OCI-LY7 (cell line): ENCODE measurements at regions not wholly inside any gene's neighbourhood (a gene's known extent, or its start where the extent isn't known, plus 50 kb on each side); places are given as distances from the start of the nearest gene placed in this dataset.

Experiments
- BruUV-seq: library from RNA; stranded (reverse); fragments of 400-500 nt; replicated peaks from 2 replicates; lab custom pipeline; 2021; lab: Mats Ljungman, UMichigan
- CTCF ChIA-PET: fragments of 300-600 bp; sonication (Branson Sonifier 250); formaldehyde crosslinking; loops from one replicate; lab custom pipeline; 2022; ENCODE audit warnings: antibody characterized with exemption; ENCODE audit not compliant: unreplicated experiment; lab: Charles Lee
- POLR2A ChIA-PET: fragments of 300-600 bp; sonication (Branson Sonifier 250); formaldehyde crosslinking; loops from one replicate; lab custom pipeline; 2022; ENCODE audit warnings: antibody characterized with exemption; lab: Charles Lee
- DNase-seq: peaks from one replicate; pipeline ENCODE4 v3.0.0-alpha.2; 2015; ENCODE audit warnings: low spot score
- H2AFZ ChIP-seq: fragments of 200-600 bp; sonication (generic), shearing (Covaris generic); 2 replicates; pipeline ENCODE4 v1.6.1; 2014; ENCODE audit warnings: mild to moderate bottlenecking, antibody characterized with exemption, low read length, moderate library complexity
- H3K27ac ChIP-seq: fragments of 200-600 bp; sonication (generic); 2 replicates; pipeline ENCODE4 v1.5.1; 2014; ENCODE audit warnings: mixed run types, low read depth, mild to moderate bottlenecking, moderate library complexity, low read length, inconsistent platforms; ENCODE audit not compliant: poor library complexity, severe bottlenecking
- H3K36me3 ChIP-seq: fragments of 200-600 bp; sonication (generic); 2 replicates; pipeline ENCODE4 v1.6.1; 2014; ENCODE audit warnings: mild to moderate bottlenecking, antibody characterized with exemption, low read length, moderate library complexity, mixed read lengths; ENCODE audit not compliant: insufficient read depth
- H3K4me1 ChIP-seq: fragments of 200-600 bp; sonication (generic); 2 replicates; pipeline ENCODE4 v1.5.1; 2014; ENCODE audit warnings: mild to moderate bottlenecking, low read length; ENCODE audit not compliant: insufficient read depth, poor library complexity, severe bottlenecking
- H3K4me2 ChIP-seq: fragments of 200-600 bp; sonication (generic); 2 replicates; pipeline ENCODE4 v1.6.1; 2014; ENCODE audit warnings: mild to moderate bottlenecking, low read length
- H3K4me3 ChIP-seq: fragments of 200-600 bp; sonication (generic); 2 replicates; pipeline ENCODE4 v1.5.1; 2014; ENCODE audit warnings: mild to moderate bottlenecking, low read depth, low read length; ENCODE audit not compliant: poor library complexity, severe bottlenecking
- H3K79me2 ChIP-seq: fragments of 200-600 bp; sonication (generic); 2 replicates; pipeline ENCODE4 v1.6.1; 2016; ENCODE audit warnings: low read depth, mild to moderate bottlenecking, low read length, moderate library complexity, mixed read lengths; ENCODE audit not compliant: insufficient read depth
- H3K9me2 ChIP-seq: fragments of 200-600 bp; sonication (generic); 2 replicates; pipeline ENCODE4 v1.6.1; 2016; ENCODE audit warnings: mild to moderate bottlenecking, low read length, mixed read lengths; ENCODE audit not compliant: insufficient read depth
- H3K9me3 ChIP-seq: fragments of 200-600 bp; sonication (generic); 2 replicates; pipeline ENCODE4 v1.6.1; 2014; ENCODE audit warnings: mild to moderate bottlenecking, mixed run types, low read length, mixed read lengths
- H4K20me1 ChIP-seq: fragments of 200-600 bp; sonication (generic); 2 replicates; pipeline ENCODE4 v1.6.1; 2014; ENCODE audit warnings: mild to moderate bottlenecking, antibody characterized with exemption, low read length, moderate library complexity, mixed read lengths; ENCODE audit not compliant: insufficient read depth
- EZH2phosphoT487 ChIP-seq: fragments of 200-600 bp; sonication (generic); IDR thresholded peaks from 2 replicates; pipeline ENCODE4 v1.6.1; 2018; ENCODE audit warnings: low read depth, borderline replicate concordance, mild to moderate bottlenecking, mixed run types, antibody characterized with exemption, low read length, moderate library complexity, mixed read lengths
- intact Hi-C: fragments of 100-400 bp; cut with micrococcal nuclease; formaldehyde crosslinking; loops from one replicate; pipeline ENCODE4 v1.10.0; 2022; ENCODE audit not compliant: unreplicated experiment
- TF ChIP-seq, protein P1 (sequence below): fragments of 200-600 bp; sonication (generic); conservative IDR thresholded peaks from 2 replicates; pipeline ENCODE4 v1.5.1; 2014; ENCODE audit warnings: mild to moderate bottlenecking, antibody characterized with exemption, low read length, moderate library complexity, mixed read lengths

GRCh38 chr6:76466286-76466685 lies 393.8 kb upstream of the IMPG1 start:
- Histone ChIP-seq H3K27ac (no peak overlapping the region), H3K4me3 (no peak overlapping the region), H3K4me1 (no peaks in the 10 kb centered on the region), H2AFZ (no peak overlapping the region), H3K4me2 (no peak overlapping the region), H3K36me3 (no peaks in the 10 kb centered on the region), H3K9me2 (no peaks in the 10 kb centered on the region), H4K20me1 (no peaks in the 10 kb centered on the region), H3K9me3 (no peaks in the 10 kb centered on the region), H3K79me2 (no peaks in the 10 kb centered on the region)
- TF ChIP-seq, protein P1, sequence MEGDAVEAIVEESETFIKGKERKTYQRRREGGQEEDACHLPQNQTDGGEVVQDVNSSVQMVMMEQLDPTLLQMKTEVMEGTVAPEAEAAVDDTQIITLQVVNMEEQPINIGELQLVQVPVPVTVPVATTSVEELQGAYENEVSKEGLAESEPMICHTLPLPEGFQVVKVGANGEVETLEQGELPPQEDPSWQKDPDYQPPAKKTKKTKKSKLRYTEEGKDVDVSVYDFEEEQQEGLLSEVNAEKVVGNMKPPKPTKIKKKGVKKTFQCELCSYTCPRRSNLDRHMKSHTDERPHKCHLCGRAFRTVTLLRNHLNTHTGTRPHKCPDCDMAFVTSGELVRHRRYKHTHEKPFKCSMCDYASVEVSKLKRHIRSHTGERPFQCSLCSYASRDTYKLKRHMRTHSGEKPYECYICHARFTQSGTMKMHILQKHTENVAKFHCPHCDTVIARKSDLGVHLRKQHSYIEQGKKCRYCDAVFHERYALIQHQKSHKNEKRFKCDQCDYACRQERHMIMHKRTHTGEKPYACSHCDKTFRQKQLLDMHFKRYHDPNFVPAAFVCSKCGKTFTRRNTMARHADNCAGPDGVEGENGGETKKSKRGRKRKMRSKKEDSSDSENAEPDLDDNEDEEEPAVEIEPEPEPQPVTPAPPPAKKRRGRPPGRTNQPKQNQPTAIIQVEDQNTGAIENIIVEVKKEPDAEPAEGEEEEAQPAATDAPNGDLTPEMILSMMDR: no peak
- TF ChIP-seq EZH2phosphoT487: no peak
- no peak for DNase-seq
- ChIA-PET CTCF (no interaction called here), POLR2A (interaction anchor here (0.5 kb wide), 1 partner anchor 928 kb away, joined by 3 read pairs; no protein-coding TSS in a partner anchor)
- intact Hi-C loops: no loop called here
- no TSS peak for BruUV-seq

- DNase-seq: no peak
- H3K79me2 ChIP-seq: no peaks in the 10 kb centered on the region
- no peaks in the 10 kb centered on the region for H4K20me1 ChIP-seq
- ChIA-PET CTCF (no interaction called here), POLR2A (no interaction called here)
- H3K36me3 ChIP-seq: no peaks in the 10 kb centered on the region
- no peak for TF ChIP-seq EZH2phosphoT487
- TF ChIP-seq, protein P1: no peak
- H3K4me2 ChIP-seq: no peak overlapping the region
- intact Hi-C loops: no loop called here
- H3K4me3 ChIP-seq: no peak overlapping the region
- no TSS peak for BruUV-seq
- H3K27ac ChIP-seq: no peak overlapping the region
- no peaks in the 10 kb centered on the region for H3K9me3 ChIP-seq
- H3K4me1 ChIP-seq: no peaks in the 10 kb centered on the region
- H3K9me2 ChIP-seq: no peaks in the 10 kb centered on the region
- no peak overlapping the region for H2AFZ ChIP-seq
These were observed 392.9 kb upstream of the IMPG1 start for GRCh38 chr6:76465410-76465809.

DNA sequence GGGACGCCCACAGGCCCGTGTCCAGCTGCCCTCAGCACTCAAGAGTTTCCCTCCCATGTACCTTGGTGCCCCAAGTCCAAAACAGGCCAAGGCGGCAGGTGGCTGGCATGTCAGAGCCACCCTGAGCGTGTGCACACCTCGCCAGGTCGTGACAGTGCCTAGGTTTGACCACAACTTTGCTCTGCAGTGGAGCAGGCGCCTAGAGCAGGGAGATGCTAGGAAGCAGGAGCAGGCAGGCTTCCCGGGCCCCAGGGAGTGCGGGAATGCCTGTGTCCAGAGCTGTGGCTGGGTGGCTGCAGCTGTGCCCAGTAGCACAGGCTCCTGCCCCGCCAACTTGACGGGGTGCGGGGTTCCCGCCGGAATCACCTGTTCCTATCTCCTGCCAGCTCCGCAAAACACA lies 380.8 kb upstream of the IMPG1 start:
- BruUV-seq: no TSS peak
- no peak overlapping the region for H3K4me2 ChIP-seq
- H3K4me1 ChIP-seq: no peaks in the 10 kb centered on the region
- no peaks in the 10 kb centered on the region for H3K9me2 ChIP-seq
- no peaks in the 10 kb centered on the region for H3K9me3 ChIP-seq
- H3K79me2 ChIP-seq: no peaks in the 10 kb centered on the region
- CTCF ChIA-PET: no interaction called here
- DNase-seq: no peak
- no peak overlapping the region for H3K4me3 ChIP-seq
- no peak for TF ChIP-seq EZH2phosphoT487
- TF ChIP-seq, protein P1: no peak
- H2AFZ ChIP-seq: no peak overlapping the region
- no peak overlapping the region for H3K27ac ChIP-seq
- POLR2A ChIA-PET: no interaction called here
- H4K20me1 ChIP-seq: no peaks in the 10 kb centered on the region
- no peaks in the 10 kb centered on the region for H3K36me3 ChIP-seq
- intact Hi-C loops: no loop called here
